ENCODE measurements at regions not wholly inside any gene's neighbourhood (a gene's known extent, or its start where the extent isn't known, plus 50 kb on each side); places are given as distances from the start of the nearest gene placed in this dataset.

GRCh38 chr2:8625399-8626300, 56.2 kb upstream of the ID2 start:
- no peak for DNase-seq (ENCODE audit: low spot score)
- peaks cover 45% of the 10 kb centered on the region for H3K4me1 Mint-ChIP-seq
- TF ChIP-seq CTCF (IDR thresholded peaks at IDR 0.05) (no peak), EZH2phosphoT487 (IDR thresholded peaks at IDR 0.05) (no peak), EZH2 (IDR thresholded peaks at IDR 0.05) (no peak)
- no peaks in the 10 kb centered on the region for H3F3A ChIP-seq (ENCODE audit: low read depth)
- H3K9me3 Mint-ChIP-seq, result peaks cover 4% of the 10 kb centered on the region
- peaks cover 6% of the 10 kb centered on the region for H3K27me3 Mint-ChIP-seq (ENCODE audit: insufficient read depth, low read depth)
- H4K20me1 ChIP-seq (ENCODE audit: low read depth), result no peaks in the 10 kb centered on the region
- peaks cover 5% of the 10 kb centered on the region for H3K36me3 Mint-ChIP-seq
- H3K4me3 Mint-ChIP-seq, result peak overlapping the region; percentile 57
- no peaks in the 10 kb centered on the region for H3K27me3 ChIP-seq
- H3K4me1 ChIP-seq, result no peaks in the 10 kb centered on the region
- no peak overlapping the region for H3K4me3 ChIP-seq
- no peak overlapping the region for H3K9ac ChIP-seq
- H3K4me2 ChIP-seq, result no peak overlapping the region
- no peak overlapping the region for H2AFZ ChIP-seq (replicated peaks)
- peak overlapping the region; percentile 92 for H3K27ac Mint-ChIP-seq
- H3K36me3 ChIP-seq, result no peaks in the 10 kb centered on the region
- no peak overlapping the region for H3K27ac ChIP-seq
- H3K79me2 ChIP-seq (ENCODE audit: low read depth), result no peaks in the 10 kb centered on the region
- no peaks in the 10 kb centered on the region for H3K9me3 ChIP-seq (ENCODE audit: low read depth)

- Mint-ChIP-seq H3K27ac (peak overlapping the region; percentile 27), H3K9me3 (no peaks in the 10 kb centered on the region), H3K36me3 (no peaks in the 10 kb centered on the region), H3K27me3 (ENCODE audit: insufficient read depth, low read depth) (peaks cover 6% of the 10 kb centered on the region), H3K4me1 (peaks cover 48% of the 10 kb centered on the region), H3K4me3 (no peak overlapping the region)
- Histone ChIP-seq H4K20me1 (ENCODE audit: low read depth) (no peaks in the 10 kb centered on the region), H3K4me1 (no peaks in the 10 kb centered on the region), H3K4me3 (no peak overlapping the region), H3K27ac (no peak overlapping the region), H3K27me3 (no peaks in the 10 kb centered on the region), H3K36me3 (no peaks in the 10 kb centered on the region), H3F3A (ENCODE audit: low read depth) (no peaks in the 10 kb centered on the region), H3K9ac (no peak overlapping the region), H3K4me2 (no peak overlapping the region), H3K9me3 (ENCODE audit: low read depth) (no peaks in the 10 kb centered on the region), H3K79me2 (ENCODE audit: low read depth) (no peaks in the 10 kb centered on the region), H2AFZ (replicated peaks) (no peak overlapping the region)
- TF ChIP-seq EZH2phosphoT487 (IDR thresholded peaks at IDR 0.05), result no peak
- no peak for TF ChIP-seq CTCF (IDR thresholded peaks at IDR 0.05)
- TF ChIP-seq EZH2 (IDR thresholded peaks at IDR 0.05), result no peak
- DNase-seq (ENCODE audit: low spot score), result no peak
Observed at GRCh38 chr2:8626572-8626971, 55.3 kb upstream of the ID2 start.

GRCh38 chr2:8627019-8627691, 54.7 kb upstream of the ID2 start:
- no peaks in the 10 kb centered on the region for H4K20me1 ChIP-seq (ENCODE audit: low read depth)
- no peak for DNase-seq (ENCODE audit: low spot score)
- no peak overlapping the region for H3K4me3 ChIP-seq
- H3K79me2 ChIP-seq (ENCODE audit: low read depth), result no peaks in the 10 kb centered on the region
- no peaks in the 10 kb centered on the region for H3K36me3 Mint-ChIP-seq
- no peaks in the 10 kb centered on the region for H3K4me1 ChIP-seq
- H3K27me3 ChIP-seq, result no peaks in the 10 kb centered on the region
- no peaks in the 10 kb centered on the region for H3K9me3 ChIP-seq (ENCODE audit: low read depth)
- H2AFZ ChIP-seq (replicated peaks), result no peak overlapping the region
- H3K27ac ChIP-seq, result no peak overlapping the region
- H3K4me3 Mint-ChIP-seq, result no peak overlapping the region
- H3K4me2 ChIP-seq, result no peak overlapping the region
- H3K27ac Mint-ChIP-seq, result peak overlapping the region; percentile 27
- peaks cover 6% of the 10 kb centered on the region for H3K27me3 Mint-ChIP-seq (ENCODE audit: insufficient read depth, low read depth)
- no peaks in the 10 kb centered on the region for H3K9me3 Mint-ChIP-seq
- TF ChIP-seq EZH2phosphoT487 (IDR thresholded peaks at IDR 0.05), result no peak
- TF ChIP-seq CTCF (IDR thresholded peaks at IDR 0.05), result no peak
- TF ChIP-seq EZH2 (IDR thresholded peaks at IDR 0.05), result no peak
- H3K4me1 Mint-ChIP-seq, result peaks cover 52% of the 10 kb centered on the region
- H3K9ac ChIP-seq, result no peak overlapping the region
- H3F3A ChIP-seq (ENCODE audit: low read depth), result no peaks in the 10 kb centered on the region
- no peaks in the 10 kb centered on the region for H3K36me3 ChIP-seq
